Activated naive CD4-positive, alpha-beta T cell treated with anti-CD3 and anti-CD28 coated beads, Interleukin-2, amount 10 ng/mL, durations not matched to agents 7 days and 5 days (primary cell): ENCODE measurements at regions not wholly inside any gene's neighbourhood (a gene's known extent, or its start where the extent isn't known, plus 50 kb on each side); places are given as distances from the start of the nearest gene placed in this dataset.

Source experiments
- CTCF ChIA-PET: fragments of 350-600 bp; sonication (Branson Sonifier 250); formaldehyde crosslinking; loops from one replicate; lab custom pipeline; 2021; ENCODE audit warnings: antibody characterized with exemption; lab: Charles Lee
- DNase-seq: peaks from one replicate; pipeline ENCODE4 v3.0.0-alpha.2; 2020
- H3K27ac Mint-ChIP-seq: one replicate; pipeline ENCODE4 v1.8.0; 2021; ENCODE audit warnings: mild to moderate bottlenecking, moderate library complexity, mixed read lengths
- H3K27me3 Mint-ChIP-seq: one replicate; pipeline ENCODE4 v1.8.0; 2021; ENCODE audit warnings: mild to moderate bottlenecking, mixed read lengths
- H3K36me3 Mint-ChIP-seq: one replicate; pipeline ENCODE4 v1.8.0; 2021; ENCODE audit warnings: mixed read lengths
- H3K4me1 Mint-ChIP-seq: one replicate; pipeline ENCODE4 v1.8.0; 2021; ENCODE audit warnings: mixed read lengths
- H3K4me3 Mint-ChIP-seq: one replicate; pipeline ENCODE4 v1.8.0; 2021; ENCODE audit warnings: mild to moderate bottlenecking, moderate library complexity, mixed read lengths
- H3K9me3 Mint-ChIP-seq: one replicate; pipeline ENCODE4 v1.8.0; 2021; ENCODE audit warnings: mixed read lengths

GRCh38 chr4:141921293-141921692, 284.9 kb downstream of the IL15 start:
- no peak overlapping the region for H3K4me3 Mint-ChIP-seq
- H3K9me3 Mint-ChIP-seq: no peaks in the 10 kb centered on the region
- H3K27me3 Mint-ChIP-seq: no peaks in the 10 kb centered on the region
- CTCF ChIA-PET: no interaction called here
- H3K36me3 Mint-ChIP-seq: no peaks in the 10 kb centered on the region
- no peak overlapping the region for H3K27ac Mint-ChIP-seq
- no peaks in the 10 kb centered on the region for H3K4me1 Mint-ChIP-seq
- no peak for DNase-seq

- Mint-ChIP-seq H3K27me3 (no peaks in the 10 kb centered on the region), H3K4me1 (no peaks in the 10 kb centered on the region), H3K36me3 (no peaks in the 10 kb centered on the region), H3K9me3 (no peaks in the 10 kb centered on the region), H3K4me3 (no peak overlapping the region), H3K27ac (no peak overlapping the region)
- CTCF ChIA-PET: no interaction called here
- DNase-seq: no peak
Measured at GRCh38 chr4:141922236-141922635, 285.9 kb downstream of the IL15 start.

- Mint-ChIP-seq H3K27me3 (no peaks in the 10 kb centered on the region), H3K4me3 (no peak overlapping the region), H3K27ac (no peak overlapping the region), H3K36me3 (no peaks in the 10 kb centered on the region), H3K4me1 (no peaks in the 10 kb centered on the region), H3K9me3 (no peaks in the 10 kb centered on the region)
- CTCF ChIA-PET: no interaction called here
- DNase-seq: no peak
Measured at GRCh38 chr4:141926406-141926805, 290.0 kb downstream of the IL15 start.

DNA sequence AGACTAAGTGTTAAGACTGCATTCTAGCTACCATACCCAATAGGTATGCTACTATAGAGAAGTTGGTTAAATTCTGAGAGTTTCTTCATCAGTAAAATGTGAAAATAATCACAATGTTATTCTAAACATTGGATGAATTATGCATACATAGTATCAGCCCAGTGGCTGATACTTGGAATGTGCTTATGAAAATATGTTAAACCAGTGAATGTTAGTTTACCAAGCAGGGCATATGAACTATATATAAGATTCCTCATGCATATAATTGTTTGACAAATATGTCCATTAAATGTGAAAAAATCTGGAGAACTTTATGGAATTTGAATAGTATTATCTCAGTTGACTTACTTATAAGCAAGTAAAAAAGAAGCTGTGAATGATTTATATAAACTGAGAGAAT, 296.1 kb downstream of the IL15 start:
- DNase-seq: no peak
- no peak overlapping the region for H3K27ac Mint-ChIP-seq
- no peaks in the 10 kb centered on the region for H3K36me3 Mint-ChIP-seq
- CTCF ChIA-PET: no interaction called here
- no peak overlapping the region for H3K4me3 Mint-ChIP-seq
- H3K9me3 Mint-ChIP-seq: peaks cover under 1% of the 10 kb centered on the region
- H3K4me1 Mint-ChIP-seq: no peaks in the 10 kb centered on the region
- no peaks in the 10 kb centered on the region for H3K27me3 Mint-ChIP-seq

GRCh38 chr4:141933978-141934377, 297.6 kb downstream of the IL15 start:
- DNase-seq: no peak
- H3K36me3 Mint-ChIP-seq: no peaks in the 10 kb centered on the region
- H3K9me3 Mint-ChIP-seq: peaks cover 7% of the 10 kb centered on the region
- no peaks in the 10 kb centered on the region for H3K4me1 Mint-ChIP-seq
- H3K4me3 Mint-ChIP-seq: no peak overlapping the region
- no peak overlapping the region for H3K27ac Mint-ChIP-seq
- CTCF ChIA-PET: no interaction called here
- H3K27me3 Mint-ChIP-seq: no peaks in the 10 kb centered on the region

DNA sequence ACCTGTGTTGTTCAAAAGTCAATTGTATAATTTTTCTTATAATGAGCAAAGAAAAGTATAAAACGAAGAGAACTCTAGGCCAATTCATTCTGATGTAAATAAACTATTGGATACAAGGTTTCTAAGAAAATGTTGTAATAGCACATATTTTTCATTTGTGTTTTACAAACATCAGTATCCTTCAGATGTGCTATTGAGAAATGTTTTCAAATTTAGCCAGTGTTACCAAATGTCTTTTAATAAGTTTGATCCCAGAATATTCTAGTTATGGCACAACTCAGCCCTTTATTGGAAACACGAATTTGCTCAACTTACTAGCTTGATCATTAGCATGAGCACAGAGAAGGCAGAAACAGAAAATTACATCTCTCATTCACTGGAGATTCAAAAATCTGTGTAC, 319.3 kb downstream of the IL15 start:
- no peak overlapping the region for H3K27ac Mint-ChIP-seq
- peaks cover 1% of the 10 kb centered on the region for H3K27me3 Mint-ChIP-seq
- H3K36me3 Mint-ChIP-seq: no peaks in the 10 kb centered on the region
- no peak for DNase-seq
- CTCF ChIA-PET: no interaction called here
- H3K9me3 Mint-ChIP-seq: no peaks in the 10 kb centered on the region
- H3K4me1 Mint-ChIP-seq: no peaks in the 10 kb centered on the region
- H3K4me3 Mint-ChIP-seq: no peak overlapping the region

GRCh38 chr4:141957416-141957815, 321.0 kb downstream of the IL15 start:
- DNase-seq: no peak
- H3K4me1 Mint-ChIP-seq: no peaks in the 10 kb centered on the region
- peaks cover 5% of the 10 kb centered on the region for H3K27me3 Mint-ChIP-seq
- CTCF ChIA-PET: no interaction called here
- H3K4me3 Mint-ChIP-seq: no peak overlapping the region
- no peaks in the 10 kb centered on the region for H3K9me3 Mint-ChIP-seq
- no peaks in the 10 kb centered on the region for H3K36me3 Mint-ChIP-seq
- no peak overlapping the region for H3K27ac Mint-ChIP-seq

- no peaks in the 10 kb centered on the region for H3K4me1 Mint-ChIP-seq
- H3K4me3 Mint-ChIP-seq: no peak overlapping the region
- CTCF ChIA-PET: no interaction called here
- no peak overlapping the region for H3K27ac Mint-ChIP-seq
- H3K27me3 Mint-ChIP-seq: peaks cover 5% of the 10 kb centered on the region
- DNase-seq: no peak
- no peaks in the 10 kb centered on the region for H3K36me3 Mint-ChIP-seq
- no peaks in the 10 kb centered on the region for H3K9me3 Mint-ChIP-seq
Measured at GRCh38 chr4:141962486-141962885, 326.1 kb downstream of the IL15 start.

DNA sequence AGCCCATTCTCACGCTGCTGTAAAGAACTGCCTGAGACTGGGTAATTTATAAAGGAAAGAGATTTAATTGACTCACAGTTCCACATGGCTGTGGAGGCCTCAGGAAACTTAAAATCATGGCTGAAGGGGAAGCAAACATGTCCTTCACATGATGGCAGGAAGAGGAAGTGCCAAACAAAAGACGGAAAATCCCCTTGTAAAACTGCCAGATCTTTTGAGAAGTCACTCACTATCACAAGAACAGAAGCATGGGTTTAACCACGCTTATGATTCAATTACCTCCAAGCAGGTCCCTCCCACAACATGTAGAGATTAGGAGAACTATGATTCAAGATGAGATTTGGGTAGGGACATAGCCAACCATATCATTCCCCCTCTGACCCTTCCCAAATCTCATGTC, 335.5 kb downstream of the IL15 start:
- H3K4me1 Mint-ChIP-seq: no peaks in the 10 kb centered on the region
- H3K27me3 Mint-ChIP-seq: no peaks in the 10 kb centered on the region
- CTCF ChIA-PET: no interaction called here
- H3K27ac Mint-ChIP-seq: no peak overlapping the region
- no peaks in the 10 kb centered on the region for H3K36me3 Mint-ChIP-seq
- peaks cover 10% of the 10 kb centered on the region for H3K9me3 Mint-ChIP-seq
- DNase-seq: no peak
- H3K4me3 Mint-ChIP-seq: no peak overlapping the region

DNA sequence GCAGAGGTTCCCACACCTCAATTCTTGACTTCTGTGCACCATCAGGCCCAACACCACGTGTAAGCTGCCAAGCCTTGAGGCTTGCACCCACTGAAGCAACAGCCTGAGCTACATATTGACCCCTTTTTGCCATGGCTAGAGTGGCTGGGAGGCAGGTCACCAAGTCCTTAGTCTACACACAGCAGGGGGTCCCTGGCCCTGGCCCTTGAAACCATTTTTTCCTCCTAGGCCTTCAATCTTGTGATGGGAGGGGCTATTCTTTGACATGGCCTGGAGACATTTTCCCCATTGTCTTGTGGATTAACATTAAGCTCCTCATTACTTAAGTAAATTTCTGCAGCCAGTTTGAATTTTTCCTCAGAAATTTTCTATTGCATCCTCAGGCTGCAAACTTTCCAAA, 336.6 kb downstream of the IL15 start:
- CTCF ChIA-PET: no interaction called here
- DNase-seq: no peak
- H3K4me3 Mint-ChIP-seq: no peak overlapping the region
- no peaks in the 10 kb centered on the region for H3K27me3 Mint-ChIP-seq
- H3K27ac Mint-ChIP-seq: no peak overlapping the region
- no peaks in the 10 kb centered on the region for H3K36me3 Mint-ChIP-seq
- H3K4me1 Mint-ChIP-seq: no peaks in the 10 kb centered on the region
- H3K9me3 Mint-ChIP-seq: peaks cover 10% of the 10 kb centered on the region
